Keratinocyte (primary cell): ENCODE measurements at regions not wholly inside any gene's neighbourhood (a gene's known extent, or its start where the extent isn't known, plus 50 kb on each side); places are given as distances from the start of the nearest gene placed in this dataset.

Source experiments
- EZH2 ChIP-seq: IDR thresholded peaks from one replicate; pipeline ENCODE4 v1.6.1; 2012; ENCODE audit warnings: inconsistent platforms, mild to moderate bottlenecking, low read length, moderate library complexity
- TF ChIP-seq, protein P1 (sequence below), 3 experiments: IDR thresholded peaks in 1 of 3; conservative IDR thresholded peaks in 1 of 3; optimal IDR thresholded peaks in 1 of 3; 2 replicates in 2 of 3; 3 replicates in 1 of 3; pipeline versions ENCODE3 to v1.5.1; 2011; ENCODE audit warnings: low read length in 3 of 3, mild to moderate bottlenecking in 3 of 3, moderate library complexity in 2 of 3, control low read depth in 1 of 3, inconsistent platforms in 1 of 3; ENCODE audit not compliant: insufficient read depth in 2 of 3; ENCODE audit errors: extremely low read depth in 1 of 3

DNA sequence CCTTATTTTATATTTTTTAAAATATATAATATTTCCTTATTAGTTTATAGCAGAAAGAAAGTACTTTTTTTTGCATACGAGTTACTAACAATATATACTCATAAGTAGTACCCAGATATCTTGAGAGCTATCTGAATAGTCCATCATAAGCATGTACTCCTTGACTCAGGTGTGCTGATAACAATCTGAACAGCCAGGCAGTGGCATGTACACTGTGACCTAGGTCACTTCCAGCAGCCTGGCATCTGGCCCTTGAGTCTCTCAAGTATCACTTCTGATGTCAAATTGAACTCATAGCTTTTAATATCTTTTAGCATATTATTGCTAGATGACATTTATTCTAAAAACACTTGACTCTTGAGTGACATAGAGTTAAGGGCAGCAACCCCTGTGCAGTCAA is 1576.7 kb downstream of the SLITRK1 start:
- TF ChIP-seq, protein P1, sequence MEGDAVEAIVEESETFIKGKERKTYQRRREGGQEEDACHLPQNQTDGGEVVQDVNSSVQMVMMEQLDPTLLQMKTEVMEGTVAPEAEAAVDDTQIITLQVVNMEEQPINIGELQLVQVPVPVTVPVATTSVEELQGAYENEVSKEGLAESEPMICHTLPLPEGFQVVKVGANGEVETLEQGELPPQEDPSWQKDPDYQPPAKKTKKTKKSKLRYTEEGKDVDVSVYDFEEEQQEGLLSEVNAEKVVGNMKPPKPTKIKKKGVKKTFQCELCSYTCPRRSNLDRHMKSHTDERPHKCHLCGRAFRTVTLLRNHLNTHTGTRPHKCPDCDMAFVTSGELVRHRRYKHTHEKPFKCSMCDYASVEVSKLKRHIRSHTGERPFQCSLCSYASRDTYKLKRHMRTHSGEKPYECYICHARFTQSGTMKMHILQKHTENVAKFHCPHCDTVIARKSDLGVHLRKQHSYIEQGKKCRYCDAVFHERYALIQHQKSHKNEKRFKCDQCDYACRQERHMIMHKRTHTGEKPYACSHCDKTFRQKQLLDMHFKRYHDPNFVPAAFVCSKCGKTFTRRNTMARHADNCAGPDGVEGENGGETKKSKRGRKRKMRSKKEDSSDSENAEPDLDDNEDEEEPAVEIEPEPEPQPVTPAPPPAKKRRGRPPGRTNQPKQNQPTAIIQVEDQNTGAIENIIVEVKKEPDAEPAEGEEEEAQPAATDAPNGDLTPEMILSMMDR (optimal IDR thresholded peaks at IDR 0.05 in 1 of 3, IDR thresholded peaks at IDR 0.05 in 1 of 3, conservative IDR thresholded peaks at IDR 0.05 in 1 of 3; ENCODE audit: extremely low read depth in 1 of 3, insufficient read depth in 2 of 3, low read length in 3 of 3) = no peak
- TF ChIP-seq EZH2 = no peak
